H1 (cell line): ENCODE measurements at regions not wholly inside any gene's neighbourhood (a gene's known extent, or its start where the extent isn't known, plus 50 kb on each side); places are given as distances from the start of the nearest gene placed in this dataset.

Experiments used
- BACH1 ChIP-seq: IDR thresholded peaks from 2 replicates; pipeline ENCODE4 v1.6.1; 2012; ENCODE audit warnings: low read length, improper control_type of control experiment
- CHD7 ChIP-seq: fragments of 300-600 bp; sonication (generic); IDR thresholded peaks from 2 replicates; pipeline ENCODE4 v1.7.1; 2012; ENCODE audit warnings: low read length, moderate library complexity, mild to moderate bottlenecking, inconsistent platforms; ENCODE audit not compliant: insufficient replicate concordance
- CTBP2 ChIP-seq: IDR thresholded peaks from 2 replicates; pipeline ENCODE4 v1.7.0; 2011; ENCODE audit warnings: borderline replicate concordance, mild to moderate bottlenecking, moderate library complexity, mixed read lengths, low read length; ENCODE audit not compliant: insufficient read depth, insufficient read length
- E2F6 ChIP-seq: IDR thresholded peaks from 2 replicates; pipeline ENCODE4 v1.6.1; 2012; ENCODE audit warnings: inconsistent platforms
- MAX ChIP-seq: IDR thresholded peaks from 2 replicates; pipeline ENCODE4 v1.6.1; 2012; ENCODE audit warnings: inconsistent platforms
- NANOG ChIP-seq: IDR thresholded peaks from 2 replicates; pipeline ENCODE4 v1.6.1; 2011; ENCODE audit warnings: low read length, low read depth, mild to moderate bottlenecking, inconsistent platforms; ENCODE audit not compliant: insufficient read depth, poor library complexity, severe bottlenecking
- PHF8 ChIP-seq: fragments of 200-600 bp; sonication (generic); conservative IDR thresholded peaks from 2 replicates; pipeline ENCODE4 v1.7.1; 2012; ENCODE audit warnings: low read depth, mild to moderate bottlenecking, inconsistent platforms, low read length, moderate library complexity

GRCh38 chr13:32878163-32878562 is 138.1 kb upstream of the KL start (continued):
- TF ChIP-seq CHD7 (no peak), PHF8 (no peak), CTBP2 (no peak), BACH1 (no peak), E2F6 (no peak), MAX (no peak), NANOG (no peak)
